ENCODE measurements at regions not wholly inside any gene's neighbourhood (a gene's known extent, or its start where the extent isn't known, plus 50 kb on each side); places are given as distances from the start of the nearest gene placed in this dataset.

GRCh38 chr4:29058531-29058930 is 1661.6 kb upstream of the PCDH7 start:
- no peaks in the 10 kb centered on the region for H3K4me1 Mint-ChIP-seq (ENCODE audit: low read depth, unreplicated experiment)
- no peaks in the 10 kb centered on the region for H3K9me3 Mint-ChIP-seq (ENCODE audit: unreplicated experiment)
- H3K4me3 Mint-ChIP-seq (ENCODE audit: unreplicated experiment): no peak overlapping the region
- no peaks in the 10 kb centered on the region for H3K36me3 Mint-ChIP-seq (ENCODE audit: unreplicated experiment)
- DNase-seq: no peak
- no peak for TF ChIP-seq CTCF (IDR thresholded peaks at IDR 0.05; ENCODE audit: partially characterized antibody, unreplicated experiment)
- no peaks in the 10 kb centered on the region for H3K27me3 Mint-ChIP-seq (ENCODE audit: unreplicated experiment)
- no peak overlapping the region for H3K27ac Mint-ChIP-seq (ENCODE audit: unreplicated experiment)

- Mint-ChIP-seq H3K4me3 (ENCODE audit: unreplicated experiment) (no peak overlapping the region), H3K27me3 (ENCODE audit: unreplicated experiment) (no peaks in the 10 kb centered on the region)
- TF ChIP-seq CTCF (IDR thresholded peaks at IDR 0.05; ENCODE audit: partially characterized antibody, unreplicated experiment): no peak
Observed at GRCh38 chr4:29066861-29067260, 1653.3 kb upstream of the PCDH7 start.

GRCh38 chr4:29073571-29073970 is 1646.6 kb upstream of the PCDH7 start:
- no peaks in the 10 kb centered on the region for H3K27me3 Mint-ChIP-seq (ENCODE audit: unreplicated experiment)
- H3K4me3 Mint-ChIP-seq (ENCODE audit: unreplicated experiment): no peak overlapping the region
- no peak for TF ChIP-seq CTCF (IDR thresholded peaks at IDR 0.05; ENCODE audit: partially characterized antibody, unreplicated experiment)
- no peaks in the 10 kb centered on the region for H3K4me1 Mint-ChIP-seq (ENCODE audit: low read depth, unreplicated experiment)
- H3K9me3 Mint-ChIP-seq (ENCODE audit: unreplicated experiment): peaks cover 6% of the 10 kb centered on the region
- H3K36me3 Mint-ChIP-seq (ENCODE audit: unreplicated experiment): peaks cover 10% of the 10 kb centered on the region
- no peak overlapping the region for H3K27ac Mint-ChIP-seq (ENCODE audit: unreplicated experiment)
- no peak for DNase-seq

More at GRCh38 chr4:29066861-29067260, 1653.3 kb upstream of the PCDH7 start:
- Mint-ChIP-seq H3K27ac (ENCODE audit: unreplicated experiment) (no peak overlapping the region), H3K4me1 (ENCODE audit: low read depth, unreplicated experiment) (no peaks in the 10 kb centered on the region), H3K9me3 (ENCODE audit: unreplicated experiment) (peaks cover 1% of the 10 kb centered on the region), H3K36me3 (ENCODE audit: unreplicated experiment) (peaks cover 4% of the 10 kb centered on the region)
- DNase-seq: no peak

GRCh38 chr4:29075366-29075765 is 1644.8 kb upstream of the PCDH7 start:
- DNase-seq: no peak
- Mint-ChIP-seq H3K4me1 (ENCODE audit: low read depth, unreplicated experiment) (no peaks in the 10 kb centered on the region), H3K27ac (ENCODE audit: unreplicated experiment) (no peak overlapping the region), H3K4me3 (ENCODE audit: unreplicated experiment) (no peak overlapping the region), H3K36me3 (ENCODE audit: unreplicated experiment) (peaks cover 10% of the 10 kb centered on the region), H3K9me3 (ENCODE audit: unreplicated experiment) (peaks cover 6% of the 10 kb centered on the region), H3K27me3 (ENCODE audit: unreplicated experiment) (no peaks in the 10 kb centered on the region)
- TF ChIP-seq CTCF (IDR thresholded peaks at IDR 0.05; ENCODE audit: partially characterized antibody, unreplicated experiment): no peak

GRCh38 chr4:29079260-29079659 is 1640.9 kb upstream of the PCDH7 start:
- no peaks in the 10 kb centered on the region for H3K9me3 Mint-ChIP-seq (ENCODE audit: unreplicated experiment)
- no peak for TF ChIP-seq CTCF (IDR thresholded peaks at IDR 0.05; ENCODE audit: partially characterized antibody, unreplicated experiment)
- H3K27ac Mint-ChIP-seq (ENCODE audit: unreplicated experiment): no peak overlapping the region
- no peaks in the 10 kb centered on the region for H3K27me3 Mint-ChIP-seq (ENCODE audit: unreplicated experiment)
- no peaks in the 10 kb centered on the region for H3K36me3 Mint-ChIP-seq (ENCODE audit: unreplicated experiment)
- DNase-seq: no peak
- no peak overlapping the region for H3K4me3 Mint-ChIP-seq (ENCODE audit: unreplicated experiment)
- H3K4me1 Mint-ChIP-seq (ENCODE audit: low read depth, unreplicated experiment): no peaks in the 10 kb centered on the region

Measured in glutamatergic neuron (in vitro differentiated cells).